Activated B cell treated with CpG ODN at 0.5 μM for 24 hours (primary cell): ENCODE measurements at regions not wholly inside any gene's neighbourhood (a gene's known extent, or its start where the extent isn't known, plus 50 kb on each side); places are given as distances from the start of the nearest gene placed in this dataset.

Experiments
- ATAC-seq: fragments of 200-7000 bp; cut with Tn5 transposase; one replicate; pipeline ENCODE4 v1.10.0; 2021; ENCODE audit warnings: low read depth, mild to moderate bottlenecking, moderate library complexity
- CTCF ChIA-PET: fragments of 350-600 bp; sonication (Branson Sonifier 250); formaldehyde crosslinking; loops from one replicate; lab custom pipeline; 2021; ENCODE audit warnings: antibody characterized with exemption; lab: Charles Lee
- POLR2A ChIA-PET: fragments of 350-600 bp; sonication (Branson Sonifier 250); formaldehyde crosslinking; loops from one replicate; lab custom pipeline; 2021; ENCODE audit warnings: antibody characterized with exemption; lab: Charles Lee
- DNase-seq: peaks from one replicate; pipeline ENCODE4 v3.0.0; 2022
- H3K27ac Mint-ChIP-seq: one replicate; pipeline ENCODE4 v1.8.0; 2020; ENCODE audit warnings: mixed read lengths
- H3K27me3 Mint-ChIP-seq: one replicate; pipeline ENCODE4 v1.8.0; 2021; ENCODE audit warnings: mixed read lengths
- H3K36me3 Mint-ChIP-seq: one replicate; pipeline ENCODE4 v1.8.0; 2021; ENCODE audit warnings: low read depth, mixed read lengths
- H3K4me1 Mint-ChIP-seq: one replicate; pipeline ENCODE4 v1.8.0; 2021; ENCODE audit warnings: mixed read lengths
- H3K4me3 Mint-ChIP-seq: one replicate; pipeline ENCODE4 v1.8.0; 2020; ENCODE audit warnings: mild to moderate bottlenecking, mixed read lengths
- H3K9me3 Mint-ChIP-seq: one replicate; pipeline ENCODE4 v1.8.0; 2020; ENCODE audit warnings: mixed read lengths
- CTCF ChIP-seq: fragments of 200-600 bp; IDR thresholded peaks from one replicate; pipeline ENCODE4 v1.8.0; 2022; ENCODE audit warnings: antibody characterized with exemption, mild to moderate bottlenecking
- intact Hi-C: fragments of 100-400 bp; cut with micrococcal nuclease; formaldehyde crosslinking; loops from one replicate; pipeline ENCODE4 v1.15.1; 2024

GRCh38 chr6:6466967-6467761, 121.4 kb upstream of the LY86 start:
- Mint-ChIP-seq H3K36me3 (no peaks in the 10 kb centered on the region), H3K4me3 (no peak overlapping the region), H3K27me3 (no peaks in the 10 kb centered on the region), H3K27ac (no peak overlapping the region), H3K4me1 (peaks cover 2% of the 10 kb centered on the region), H3K9me3 (peaks cover 9% of the 10 kb centered on the region)
- no peak for ATAC-seq
- ChIA-PET POLR2A (no interaction called here), CTCF (no interaction called here)
- intact Hi-C loops: no loop called here
- TF ChIP-seq CTCF: no peak
- no peak for DNase-seq

DNA sequence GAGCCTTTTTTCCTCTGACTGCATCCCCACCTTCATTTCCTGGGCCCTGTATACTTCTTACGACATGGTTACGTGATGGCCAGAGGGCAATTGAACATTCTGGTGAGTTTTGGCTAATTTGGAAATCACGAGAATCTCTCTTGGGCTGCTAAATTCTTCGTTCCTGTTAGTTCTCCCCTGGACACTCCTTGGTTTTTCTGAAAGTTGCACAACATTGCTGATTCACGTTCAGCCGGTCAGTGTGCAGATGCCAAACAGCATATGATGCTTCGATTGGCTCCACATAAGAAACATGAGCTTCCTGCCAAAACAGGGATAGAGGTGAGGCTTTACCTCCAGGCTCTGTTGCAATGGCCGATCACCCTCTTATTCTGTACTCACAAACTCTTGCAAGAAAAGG, 119.4 kb upstream of the LY86 start:
- no peaks in the 10 kb centered on the region for H3K36me3 Mint-ChIP-seq
- H3K4me1 Mint-ChIP-seq: peaks cover 5% of the 10 kb centered on the region
- ATAC-seq: no peak
- H3K27ac Mint-ChIP-seq: no peak overlapping the region
- no peak for DNase-seq
- H3K4me3 Mint-ChIP-seq: no peak overlapping the region
- no peak for TF ChIP-seq CTCF
- CTCF ChIA-PET: no interaction called here
- intact Hi-C loops: no loop called here
- H3K9me3 Mint-ChIP-seq: peaks cover 9% of the 10 kb centered on the region
- POLR2A ChIA-PET: no interaction called here
- H3K27me3 Mint-ChIP-seq: no peaks in the 10 kb centered on the region

DNA sequence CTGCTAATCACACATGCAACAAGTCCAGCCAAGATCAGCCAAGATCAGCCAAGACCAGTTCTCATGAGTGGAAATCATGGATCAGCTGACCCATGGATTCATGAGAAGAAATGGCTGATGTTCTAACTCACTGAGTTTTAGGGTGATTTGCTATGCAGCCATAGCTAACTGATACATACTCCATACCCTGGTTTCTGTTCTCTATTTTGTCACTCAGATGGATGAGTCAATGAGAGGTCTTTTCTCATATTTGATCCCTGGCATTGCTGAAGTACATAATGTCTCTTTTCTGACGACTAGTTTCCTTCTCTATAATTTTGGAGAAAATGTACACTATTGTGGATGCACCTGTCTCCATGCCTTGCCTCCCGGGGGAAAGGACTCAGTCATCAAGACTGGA, 118.4 kb upstream of the LY86 start:
- no peak overlapping the region for H3K4me3 Mint-ChIP-seq
- no peak for TF ChIP-seq CTCF
- H3K36me3 Mint-ChIP-seq: no peaks in the 10 kb centered on the region
- DNase-seq (no peak), ATAC-seq (no peak)
- peaks cover 5% of the 10 kb centered on the region for H3K4me1 Mint-ChIP-seq
- ChIA-PET CTCF (no interaction called here), POLR2A (no interaction called here)
- peaks cover 9% of the 10 kb centered on the region for H3K9me3 Mint-ChIP-seq
- no peaks in the 10 kb centered on the region for H3K27me3 Mint-ChIP-seq
- intact Hi-C loops: no loop called here
- H3K27ac Mint-ChIP-seq: no peak overlapping the region

DNA sequence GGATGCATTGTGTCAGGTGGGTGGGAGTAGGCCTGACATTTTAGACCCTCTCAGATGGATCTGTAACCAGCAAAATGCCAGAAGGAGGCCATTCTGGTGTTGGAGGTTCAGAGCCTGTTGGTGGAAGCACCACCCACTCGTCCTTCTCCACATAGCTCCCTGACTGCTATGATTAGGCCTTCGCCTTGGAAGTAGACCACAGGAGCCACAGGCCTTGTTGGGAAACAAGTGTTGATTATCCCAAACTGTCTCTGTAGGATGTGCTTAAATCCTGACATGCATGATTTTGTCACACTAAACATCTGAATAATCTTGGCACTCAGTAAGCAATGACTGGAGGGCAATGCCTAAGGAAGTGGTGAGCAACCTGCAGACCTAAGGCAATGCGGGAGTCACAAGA, 117.2 kb upstream of the LY86 start:
- Mint-ChIP-seq H3K4me1 (peaks cover 5% of the 10 kb centered on the region), H3K36me3 (no peaks in the 10 kb centered on the region), H3K4me3 (no peak overlapping the region), H3K9me3 (peaks cover 9% of the 10 kb centered on the region), H3K27me3 (no peaks in the 10 kb centered on the region), H3K27ac (no peak overlapping the region)
- TF ChIP-seq CTCF: no peak
- CTCF ChIA-PET: interaction anchor here (1.1 kb wide), 1 partner anchor 24 kb away, joined by 3 read pairs; no protein-coding TSS in a partner anchor
- no peak for ATAC-seq
- POLR2A ChIA-PET: no interaction called here
- intact Hi-C loops: no loop called here
- DNase-seq: no peak

- no peaks in the 10 kb centered on the region for H3K27me3 Mint-ChIP-seq
- DNase-seq: no peak
- intact Hi-C loops: no loop called here
- peaks cover 5% of the 10 kb centered on the region for H3K4me1 Mint-ChIP-seq
- CTCF ChIA-PET: no interaction called here
- H3K36me3 Mint-ChIP-seq: no peaks in the 10 kb centered on the region
- no peak overlapping the region for H3K27ac Mint-ChIP-seq
- ATAC-seq: no peak
- no peak overlapping the region for H3K4me3 Mint-ChIP-seq
- no peak for TF ChIP-seq CTCF
- POLR2A ChIA-PET: no interaction called here
- peaks cover 9% of the 10 kb centered on the region for H3K9me3 Mint-ChIP-seq
Measured at GRCh38 chr6:6474170-6474920, 114.2 kb upstream of the LY86 start.
